IMR-90 (cell line): ENCODE measurements at regions not wholly inside any gene's neighbourhood (a gene's known extent, or its start where the extent isn't known, plus 50 kb on each side); places are given as distances from the start of the nearest gene placed in this dataset.

Experiments
- BHLHE40 ChIP-seq: fragments of 150-350 bp; IDR thresholded peaks from 2 replicates; pipeline ENCODE4 v1.6.1; 2016; ENCODE audit warnings: mild to moderate bottlenecking, low read depth, low read length
- CEBPB ChIP-seq: IDR thresholded peaks from 2 replicates; pipeline ENCODE4 v1.6.1; 2012; ENCODE audit warnings: low read depth, low read length, improper control_type of control experiment
- CTCF ChIP-seq: conservative IDR thresholded peaks from 2 replicates; pipeline ENCODE4 v1.5.1; 2012; ENCODE audit warnings: mild to moderate bottlenecking, low read depth, low read length, improper control_type of control experiment
- MXI1 ChIP-seq: IDR thresholded peaks from 2 replicates; pipeline ENCODE4 v1.6.1; 2012; ENCODE audit warnings: low read depth, mild to moderate bottlenecking, low read length, moderate library complexity, borderline replicate concordance
- POLR2A ChIP-seq: IDR thresholded peaks from 2 replicates; pipeline ENCODE4 v1.6.1; 2012; ENCODE audit warnings: mild to moderate bottlenecking, low read depth, low read length
- RFX5 ChIP-seq: IDR thresholded peaks from 2 replicates; pipeline ENCODE4 v1.8.0; 2012; ENCODE audit warnings: low read depth, mild to moderate bottlenecking, low read length, moderate library complexity
- USF2 ChIP-seq: fragments of 150-350 bp; IDR thresholded peaks from 2 replicates; pipeline ENCODE4 v1.6.1; 2017; ENCODE audit warnings: mild to moderate bottlenecking, antibody characterized with exemption, low read length, low read depth

DNA sequence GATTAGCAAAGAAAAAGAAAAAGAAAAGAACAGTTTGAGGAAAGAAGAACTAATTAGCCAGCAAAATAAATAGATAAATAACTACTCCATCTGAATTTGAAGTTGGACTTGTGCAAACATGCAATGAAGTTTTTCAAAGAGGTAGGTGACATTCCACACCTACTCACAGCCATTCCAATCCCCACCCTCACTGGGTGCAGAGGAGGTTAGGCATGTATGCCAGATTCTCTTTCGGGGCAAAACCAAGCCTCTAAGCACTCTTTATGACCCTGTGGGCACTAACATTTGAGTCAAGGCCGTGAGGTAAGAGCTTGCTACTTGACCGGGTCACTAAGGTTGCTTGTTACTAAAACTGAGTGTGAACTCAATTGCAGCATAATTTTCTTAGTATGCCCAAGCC lies 108.4 kb upstream of the SEMA3A start:
- no peak for TF ChIP-seq USF2
- TF ChIP-seq POLR2A, result no peak
- no peak for TF ChIP-seq CTCF
- no peak for TF ChIP-seq MXI1
- TF ChIP-seq RFX5, result no peak
- TF ChIP-seq BHLHE40, result no peak
- no peak for TF ChIP-seq CEBPB
